Esophagus squamous epithelium (tissue), 5 donors: ENCODE measurements at regions not wholly inside any gene's neighbourhood (a gene's known extent, or its start where the extent isn't known, plus 50 kb on each side); places are given as distances from the start of the nearest gene placed in this dataset.

Experiments
- DNase-seq: peaks from one replicate; lab custom pipeline; 2025; lab: John Stamatoyannopoulos, UW
- H3K27ac ChIP-seq, 4 donors: fragments of 200-600 bp; sonication (generic); one replicate each; pipeline ENCODE4 v1.5.1; 2016 to 2019; ENCODE audit warnings: mild to moderate bottlenecking in 1 of 4
- H3K27me3 ChIP-seq, 4 donors: fragments of 200-600 bp; sonication (generic); 1 replicate in 3 of 4; 2 replicates in 1 of 4; pipeline versions ENCODE4 v1.5.1 to v1.6.0; 2017 to 2021; ENCODE audit warnings: antibody characterized with exemption in 1 of 4
- H3K36me3 ChIP-seq, 3 donors: fragments of 200-600 bp; sonication (generic); one replicate each; pipeline ENCODE4 v1.5.1; 2016 to 2019
- H3K4me1 ChIP-seq, 3 donors: fragments of 200-600 bp; sonication (generic); one replicate each; pipeline ENCODE4 v1.5.1; 2017 to 2019
- H3K4me3 ChIP-seq, 4 donors: fragments of 200-600 bp; sonication (generic); 1 replicate in 3 of 4; 2 replicates in 1 of 4; pipeline ENCODE4 v1.5.1; 2016 to 2019; ENCODE audit warnings: mild to moderate bottlenecking in 2 of 4, moderate library complexity in 1 of 4
- H3K9me3 ChIP-seq, 3 donors: fragments of 200-600 bp; sonication (generic); one replicate each; pipeline ENCODE4 v1.5.1; 2016 to 2019
- POLR2A ChIP-seq, 4 donors: fragments of 450-650 bp; IDR thresholded peaks; one replicate each; pipeline ENCODE4 v1.6.1; 2017; ENCODE audit warnings: antibody characterized with exemption in 4 of 4, mild to moderate bottlenecking in 4 of 4, moderate library complexity in 3 of 4
- WGBS, 2 donors: methylation state at CpG; one replicate each; pipeline ENCODE4 v1.1.5; 2018; 5-methylcytosine and 5-hydroxymethylcytosine counted together
- intact Hi-C: fragments of 100-400 bp; cut with DNase I; formaldehyde crosslinking; loops from one replicate; pipeline ENCODE4 v1.15.0; 2022
- TF ChIP-seq, protein P1 (sequence below), 6 experiments: fragments of 450-650 bp in 4 of 6; fragments of 200-600 bp in 2 of 6; sonication (generic) in 2 of 6; IDR thresholded peaks; one replicate each; pipeline ENCODE4 v1.5.1; 2016 to 2019; ENCODE audit warnings: antibody characterized with exemption in 6 of 6, mild to moderate bottlenecking in 4 of 6, moderate library complexity in 4 of 6
- donor health status: DM: yes; HTN: yes; CAD: no.

DNA sequence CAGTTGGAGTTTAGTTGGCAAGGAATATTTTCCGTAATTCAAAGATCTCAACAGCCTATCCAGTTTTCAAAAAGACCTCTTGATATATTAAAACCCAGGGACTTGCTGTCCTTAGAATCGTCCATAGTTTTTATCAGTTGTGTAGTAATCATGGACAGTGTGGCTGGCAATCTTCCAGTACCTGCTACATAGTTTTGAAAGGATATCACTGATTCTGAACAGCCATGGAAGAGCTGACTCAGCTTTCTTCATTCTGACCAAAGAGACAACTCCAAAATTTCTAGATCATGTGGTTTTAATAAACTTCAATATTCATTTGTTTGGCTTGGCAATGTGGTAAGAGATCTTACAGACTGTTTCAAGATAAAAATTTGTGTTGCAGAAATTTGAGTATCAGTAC lies 616.7 kb downstream of the TDRD15 start:
- Histone ChIP-seq H3K4me1 (no peaks in the 10 kb centered on the region), H3K4me3 (no peak overlapping the region), H3K9me3 (no peaks in the 10 kb centered on the region), H3K27me3 (no peaks in the 10 kb centered on the region), H3K27ac (no peak overlapping the region), H3K36me3 (no peaks in the 10 kb centered on the region)
- 57 to 62% methylated on average over 2 of the region's 2 CpGs for WGBS, 2 donors
- TF ChIP-seq, protein P1, sequence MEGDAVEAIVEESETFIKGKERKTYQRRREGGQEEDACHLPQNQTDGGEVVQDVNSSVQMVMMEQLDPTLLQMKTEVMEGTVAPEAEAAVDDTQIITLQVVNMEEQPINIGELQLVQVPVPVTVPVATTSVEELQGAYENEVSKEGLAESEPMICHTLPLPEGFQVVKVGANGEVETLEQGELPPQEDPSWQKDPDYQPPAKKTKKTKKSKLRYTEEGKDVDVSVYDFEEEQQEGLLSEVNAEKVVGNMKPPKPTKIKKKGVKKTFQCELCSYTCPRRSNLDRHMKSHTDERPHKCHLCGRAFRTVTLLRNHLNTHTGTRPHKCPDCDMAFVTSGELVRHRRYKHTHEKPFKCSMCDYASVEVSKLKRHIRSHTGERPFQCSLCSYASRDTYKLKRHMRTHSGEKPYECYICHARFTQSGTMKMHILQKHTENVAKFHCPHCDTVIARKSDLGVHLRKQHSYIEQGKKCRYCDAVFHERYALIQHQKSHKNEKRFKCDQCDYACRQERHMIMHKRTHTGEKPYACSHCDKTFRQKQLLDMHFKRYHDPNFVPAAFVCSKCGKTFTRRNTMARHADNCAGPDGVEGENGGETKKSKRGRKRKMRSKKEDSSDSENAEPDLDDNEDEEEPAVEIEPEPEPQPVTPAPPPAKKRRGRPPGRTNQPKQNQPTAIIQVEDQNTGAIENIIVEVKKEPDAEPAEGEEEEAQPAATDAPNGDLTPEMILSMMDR (IDR thresholded peaks at IDR 0.05): no peak
- no peak for TF ChIP-seq POLR2A (IDR thresholded peaks at IDR 0.05)
- DNase-seq: no peak
- intact Hi-C loops: no loop called here

DNA sequence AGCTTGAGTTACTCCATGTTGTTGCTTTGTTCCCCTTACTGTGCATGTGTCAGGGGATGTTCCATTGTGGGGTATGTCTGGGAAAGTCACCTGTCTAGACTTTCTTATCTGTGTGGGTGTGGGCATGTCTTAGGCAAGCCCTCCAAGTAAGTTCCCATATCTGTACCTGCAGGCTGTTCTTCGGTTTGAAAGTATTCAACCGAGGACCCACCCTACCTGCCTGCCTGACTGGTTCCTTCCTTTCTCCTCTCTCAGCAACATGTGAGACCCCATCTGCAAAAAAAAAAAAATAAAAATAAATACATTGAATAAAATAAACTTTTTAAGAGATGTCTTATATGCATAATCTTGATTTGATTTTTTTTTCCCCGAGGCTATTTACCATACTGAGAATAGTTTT lies 622.7 kb downstream of the TDRD15 start:
- Histone ChIP-seq H3K4me3 (no peak overlapping the region), H3K9me3 (peaks cover 0 to 10% (median 4%) of the 10 kb centered on the region in 3 donors), H3K4me1 (no peaks in the 10 kb centered on the region), H3K27me3 (no peaks in the 10 kb centered on the region), H3K27ac (no peak overlapping the region), H3K36me3 (no peaks in the 10 kb centered on the region)
- WGBS, 2 donors: 77 to 83% methylated on average over 3 of the region's 3 CpGs
- intact Hi-C loops: no loop called here
- TF ChIP-seq, protein P1 (IDR thresholded peaks at IDR 0.05): no peak
- no peak for TF ChIP-seq POLR2A (IDR thresholded peaks at IDR 0.05)
- DNase-seq: no peak

DNA sequence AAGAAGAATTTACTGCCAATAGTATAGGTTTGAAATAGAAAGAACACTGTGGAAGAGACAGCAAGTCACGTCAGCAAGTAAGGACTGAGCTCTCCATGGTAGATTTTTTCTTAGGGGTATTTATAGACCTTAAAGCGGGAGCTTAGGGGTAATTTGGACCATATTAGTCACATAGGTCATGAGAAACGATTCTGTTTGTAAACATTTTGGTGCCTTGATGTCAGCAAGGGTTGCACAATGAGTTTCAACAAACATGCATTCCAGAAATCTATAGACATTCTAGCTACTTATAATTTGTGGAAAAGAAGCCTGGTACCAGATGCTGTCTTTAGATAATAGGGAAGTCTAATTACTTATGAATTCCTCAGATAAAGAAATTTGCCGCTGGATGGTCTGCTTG lies 624.7 kb downstream of the TDRD15 start:
- Histone ChIP-seq H3K9me3 (peaks cover 0 to 10% (median 4%) of the 10 kb centered on the region in 3 donors), H3K27ac (no peak overlapping the region), H3K36me3 (no peaks in the 10 kb centered on the region), H3K27me3 (no peaks in the 10 kb centered on the region), H3K4me1 (no peaks in the 10 kb centered on the region), H3K4me3 (no peak overlapping the region)
- 66 to 67% methylated on average over 4 of the region's 4 CpGs for WGBS, 2 donors
- TF ChIP-seq, protein P1 (IDR thresholded peaks at IDR 0.05): no peak
- TF ChIP-seq POLR2A (IDR thresholded peaks at IDR 0.05): no peak
- DNase-seq: no peak
- intact Hi-C loops: no loop called here

DNA sequence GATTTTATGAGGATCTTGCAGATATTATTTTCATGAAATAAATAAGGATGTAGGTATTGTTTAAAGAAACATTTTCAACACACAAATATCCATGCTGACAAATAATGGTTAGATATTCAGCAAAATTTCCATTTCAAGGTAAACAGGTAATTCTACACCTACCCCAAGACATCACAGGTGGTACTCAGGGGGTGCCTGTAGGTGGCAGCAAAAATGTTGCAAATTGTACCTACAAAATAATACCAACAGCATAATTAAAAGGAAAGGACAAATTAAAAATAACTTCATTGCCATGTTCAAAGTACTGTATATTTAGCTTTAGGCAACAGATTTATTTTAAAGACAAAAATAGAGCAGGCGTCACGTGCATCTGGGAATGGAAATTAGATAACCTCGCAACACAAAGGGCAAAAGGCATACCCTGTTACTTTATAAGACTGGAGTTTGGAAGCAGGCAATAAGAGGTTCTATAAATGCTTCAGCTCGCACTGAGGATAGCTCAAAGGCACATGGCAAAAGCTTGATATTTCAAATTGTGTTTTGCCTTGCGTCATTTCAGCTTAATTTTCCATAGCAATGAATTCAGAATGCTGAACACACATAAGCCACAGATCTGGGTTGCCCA lies 630.5 kb downstream of the TDRD15 start:
- no peaks in the 10 kb centered on the region for H3K27me3 ChIP-seq
- 46 to 63% methylated on average over 5 of the region's 5 CpGs for WGBS, 2 donors
- H3K9me3 ChIP-seq: no peaks in the 10 kb centered on the region
- H3K4me1 ChIP-seq: no peaks in the 10 kb centered on the region
- no peak for DNase-seq
- intact Hi-C loops: no loop called here
- H3K36me3 ChIP-seq: no peaks in the 10 kb centered on the region
- H3K4me3 ChIP-seq: no peak overlapping the region
- TF ChIP-seq, protein P1 (IDR thresholded peaks at IDR 0.05): no peak
- no peak for TF ChIP-seq POLR2A (IDR thresholded peaks at IDR 0.05)
- no peak overlapping the region for H3K27ac ChIP-seq

DNA sequence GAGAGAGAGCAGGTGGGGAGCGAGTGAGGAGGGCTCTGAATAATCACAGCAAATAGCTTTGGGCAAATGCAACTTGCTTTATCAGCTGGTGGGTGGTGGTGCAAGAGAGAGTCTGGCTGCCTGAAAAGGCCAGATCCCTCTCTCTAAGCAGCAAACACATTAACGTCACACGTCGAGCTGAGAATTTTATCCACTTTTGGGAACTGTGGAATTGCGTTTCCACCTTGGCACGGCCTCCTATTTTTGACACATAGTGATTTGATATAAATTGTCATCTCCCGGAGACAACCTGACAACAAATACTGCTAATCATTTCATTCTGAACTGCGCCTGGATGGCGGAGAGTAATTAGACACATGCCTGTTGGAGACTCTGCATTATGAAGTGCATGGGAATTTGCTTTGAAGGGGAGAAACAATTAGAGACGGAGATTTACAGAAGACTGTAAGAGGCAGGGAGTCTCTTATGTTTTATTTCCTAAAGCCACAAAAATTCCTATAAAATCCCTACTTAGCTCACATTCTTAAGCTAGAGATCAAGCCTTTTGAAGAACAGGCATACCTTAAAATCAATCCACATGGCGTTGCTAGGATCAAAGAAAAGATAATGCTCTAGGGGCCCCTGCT lies 634.1 kb downstream of the TDRD15 start:
- WGBS, 2 donors: 47 to 62% methylated on average over 11 of the region's 11 CpGs
- TF ChIP-seq, protein P1 (IDR thresholded peaks at IDR 0.05): no peak
- TF ChIP-seq POLR2A (IDR thresholded peaks at IDR 0.05): no peak
- DNase-seq: no peak

More for the DNA sequence above, 634.1 kb downstream of the TDRD15 start:
- Histone ChIP-seq H3K4me1 (no peaks in the 10 kb centered on the region), H3K27me3 (no peaks in the 10 kb centered on the region), H3K36me3 (no peaks in the 10 kb centered on the region), H3K9me3 (no peaks in the 10 kb centered on the region), H3K4me3 (no peak overlapping the region), H3K27ac (no peak overlapping the region)
- intact Hi-C loops: no loop called here
